SK-N-MC (cell line): ENCODE measurements at regions not wholly inside any gene's neighbourhood (a gene's known extent, or its start where the extent isn't known, plus 50 kb on each side); places are given as distances from the start of the nearest gene placed in this dataset.

ENCODE experiments used
- EZH2 ChIP-seq: fragments of 200-600 bp; sonication (generic); IDR thresholded peaks from one replicate; pipeline ENCODE4 v1.6.1; 2017; ENCODE audit warnings: antibody characterized with exemption
- FOXP2 ChIP-seq: optimal IDR thresholded peaks from 2 replicates; pipeline ENCODE3; 2011; ENCODE audit warnings: mild to moderate bottlenecking, moderate library complexity; ENCODE audit not compliant: insufficient read depth; ENCODE audit errors: extremely low read length, control extremely low read depth

GRCh38 chr6:90764001-90764400, 177.1 kb upstream of the MAP3K7 start:
- TF ChIP-seq FOXP2 (no peak), EZH2 (no peak)
